SK-N-MC (cell line): ENCODE measurements at regions not wholly inside any gene's neighbourhood (a gene's known extent, or its start where the extent isn't known, plus 50 kb on each side); places are given as distances from the start of the nearest gene placed in this dataset.

Experiments
- EZH2 ChIP-seq: fragments of 200-600 bp; sonication (generic); IDR thresholded peaks from one replicate; pipeline ENCODE4 v1.6.1; 2017; ENCODE audit warnings: antibody characterized with exemption
- POLR2AphosphoS5 ChIP-seq: IDR thresholded peaks from 2 replicates; pipeline ENCODE4 v1.6.1; 2012; ENCODE audit warnings: mild to moderate bottlenecking, low read depth, low read length, borderline replicate concordance

DNA sequence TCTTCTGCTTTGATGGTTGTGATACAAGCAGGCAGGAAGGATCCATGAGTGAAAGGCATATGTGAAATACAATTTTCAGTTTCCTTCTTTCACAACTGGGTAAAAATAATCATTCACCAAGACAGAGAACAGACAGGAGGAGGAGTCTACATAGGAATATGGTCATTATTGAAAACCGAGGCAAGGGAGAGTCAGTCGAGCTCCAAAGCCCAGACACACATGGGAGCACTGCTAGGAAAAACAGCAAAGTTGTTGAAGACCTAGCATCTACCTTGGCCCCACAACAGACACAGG lies 260.6 kb downstream of the ERMARD start:
- TF ChIP-seq EZH2 (no peak), POLR2AphosphoS5 (no peak)
